ENCODE measurements at regions not wholly inside any gene's neighbourhood (a gene's known extent, or its start where the extent isn't known, plus 50 kb on each side); places are given as distances from the start of the nearest gene placed in this dataset.

DNA sequence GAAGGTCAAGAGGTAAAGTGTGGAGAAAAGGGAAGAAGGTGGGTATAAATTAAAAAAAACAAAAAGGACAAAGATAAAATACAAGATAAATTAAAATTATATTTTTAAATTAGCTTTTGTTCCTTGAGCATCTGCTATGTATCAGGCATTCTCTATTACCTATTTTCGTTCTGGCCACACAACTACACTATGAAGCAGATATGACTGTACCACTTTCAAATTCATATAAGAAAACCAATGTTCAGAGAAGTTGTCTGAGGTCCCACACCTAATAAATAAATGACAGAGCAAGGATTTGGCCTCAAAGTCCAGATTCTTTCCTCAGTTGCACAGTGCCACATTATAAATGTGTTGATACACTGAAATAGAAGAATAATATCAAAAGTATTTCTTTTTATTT lies 103.8 kb upstream of the PCDH15 start:
- Histone ChIP-seq H3K18ac (ENCODE audit: extremely low read depth, low read length) (no peak overlapping the region), H3K4me3 (ENCODE audit: extremely low read depth in 1 of 4, insufficient read depth in 2 of 4, low read depth in 3 of 4, low read length in 4 of 4) (no peak overlapping the region), H3K79me2 (ENCODE audit: control insufficient read depth in 1 of 2, insufficient read depth in 2 of 2, low read length in 2 of 2) (no peaks in the 10 kb centered on the region), H4K20me1 (replicated peaks in 1 of 2; ENCODE audit: control insufficient read depth in 1 of 2, insufficient read depth in 2 of 2, low read length in 2 of 2) (no peaks in the 10 kb centered on the region), H3K9me3 (ENCODE audit: insufficient read depth in 2 of 2, low read depth in 1 of 2, low read length in 1 of 2) (peaks cover 0 to 5% of the 10 kb centered on the region in 2 experiments; a peak in 1 of 4 replicates), H3K27me3 (replicated peaks in 1 of 4; ENCODE audit: control insufficient read depth in 3 of 4, extremely low read depth in 1 of 4, insufficient read depth in 3 of 4, low read length in 3 of 4) (no peaks in the 10 kb centered on the region), H3K4me2 (ENCODE audit: insufficient read depth in 1 of 2, low read depth in 2 of 2, low read length in 2 of 2) (no peak overlapping the region), H4K91ac (replicated peaks; ENCODE audit: insufficient read length, low read length) (no peak overlapping the region), H3K9ac (replicated peaks in 1 of 4; ENCODE audit: extremely low read depth in 1 of 4, low read depth in 3 of 4, low read length in 3 of 4) (no peak overlapping the region), H3K4me1 (replicated peaks in 1 of 4; ENCODE audit: control insufficient read depth in 3 of 4, insufficient read depth in 4 of 4, low read length in 3 of 4) (no peaks in the 10 kb centered on the region), H2BK20ac (ENCODE audit: low read length) (no peak overlapping the region), H2AFZ (ENCODE audit: low read length) (no peak overlapping the region), H4K5ac (ENCODE audit: insufficient read length, low read depth, low read length) (no peak overlapping the region), H3K14ac (ENCODE audit: insufficient read length) (no peak overlapping the region), H2BK15ac (ENCODE audit: low read length) (no peak overlapping the region), H3K56ac (replicated peaks; ENCODE audit: insufficient read length, low read depth, low read length) (no peak overlapping the region), H3K23ac (ENCODE audit: insufficient read length) (no peak overlapping the region), H2BK120ac (replicated peaks; ENCODE audit: low read depth, low read length) (no peak overlapping the region), H3K79me1 (ENCODE audit: low read depth, low read length) (no peaks in the 10 kb centered on the region), H3K4ac (replicated peaks; ENCODE audit: insufficient read length, low read depth, low read length) (no peak overlapping the region), H3K23me2 (ENCODE audit: low read depth, low read length) (no peaks in the 10 kb centered on the region), H2BK5ac (ENCODE audit: low read depth, low read length) (no peak overlapping the region), H2AK5ac (ENCODE audit: low read depth, low read length) (no peak overlapping the region), H3K27ac (ENCODE audit: low read depth, low read length) (no peak overlapping the region), H4K8ac (ENCODE audit: extremely low read depth, insufficient read depth, low read length) (no peak overlapping the region), H2BK12ac (ENCODE audit: low read depth, low read length) (no peak overlapping the region), H3K36me3 (ENCODE audit: control insufficient read depth in 2 of 4, insufficient read depth in 4 of 4, low read length in 3 of 4) (no peaks in the 10 kb centered on the region)
- WGBS, 2 experiments (ENCODE audit: extremely low coverage in 1 of 2, insufficient coverage in 1 of 2, insufficient read length in 1 of 2, insufficient replicate concordance in 2 of 2, low coverage in 1 of 2, low lambda C conversion rate in 2 of 2, missing lambda C conversion rate in 1 of 2), result 87% methylated on average over 1 of the region's 1 CpG; no CpG with 5 or more reads in 1 of the 2 experiments
- no peak for DNase-seq (ENCODE audit: low read depth in 1 of 2, low spot score in 2 of 2)
- ChIA-PET CTCF (ENCODE audit: partially characterized antibody) (no interaction called here), POLR2A (ENCODE audit: partially characterized antibody) (no interaction called here)
- no peak for FAIRE-seq
- TF ChIP-seq SUZ12 (IDR thresholded peaks at IDR 0.05; ENCODE audit: low read length) (no peak), GTF2F1 (IDR thresholded peaks at IDR 0.05; ENCODE audit: borderline replicate concordance, low read depth, low read length) (no peak), RAD21 (IDR thresholded peaks at IDR 0.05 in 1 of 2, conservative IDR thresholded peaks at IDR 0.05 in 1 of 2; ENCODE audit: low read depth in 2 of 2, low read length in 2 of 2) (no peak), SIN3A (conservative IDR thresholded peaks at IDR 0.05 in 1 of 2, IDR thresholded peaks at IDR 0.05 in 1 of 2; ENCODE audit: low read depth in 1 of 2, low read length in 2 of 2) (no peak), EZH2 (IDR thresholded peaks at IDR 0.05; ENCODE audit: low read depth, low read length, severe bottlenecking) (no peak), CTBP2 (IDR thresholded peaks at IDR 0.05; ENCODE audit: borderline replicate concordance, insufficient read depth, insufficient read length, low read length) (no peak), CEBPB (IDR thresholded peaks at IDR 0.05; ENCODE audit: low read depth, low read length) (no peak), CBX8 (IDR thresholded peaks at IDR 0.05; ENCODE audit: borderline replicate concordance, low read depth, low read length) (no peak), PHF8 (conservative IDR thresholded peaks at IDR 0.05; ENCODE audit: low read depth, low read length) (no peak), SRF (IDR thresholded peaks at IDR 0.05; ENCODE audit: low read depth, low read length) (no peak)
- TF ChIP-seq, protein P1, sequence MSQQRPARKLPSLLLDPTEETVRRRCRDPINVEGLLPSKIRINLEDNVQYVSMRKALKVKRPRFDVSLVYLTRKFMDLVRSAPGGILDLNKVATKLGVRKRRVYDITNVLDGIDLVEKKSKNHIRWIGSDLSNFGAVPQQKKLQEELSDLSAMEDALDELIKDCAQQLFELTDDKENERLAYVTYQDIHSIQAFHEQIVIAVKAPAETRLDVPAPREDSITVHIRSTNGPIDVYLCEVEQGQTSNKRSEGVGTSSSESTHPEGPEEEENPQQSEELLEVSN (IDR thresholded peaks at IDR 0.05), result no peak
- TF ChIP-seq, protein P2, sequence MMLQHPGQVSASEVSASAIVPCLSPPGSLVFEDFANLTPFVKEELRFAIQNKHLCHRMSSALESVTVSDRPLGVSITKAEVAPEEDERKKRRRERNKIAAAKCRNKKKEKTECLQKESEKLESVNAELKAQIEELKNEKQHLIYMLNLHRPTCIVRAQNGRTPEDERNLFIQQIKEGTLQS (IDR thresholded peaks at IDR 0.05; ENCODE audit: insufficient read depth, low read depth, low read length), result no peak

Data from H1 (cell line).